Stimulated activated CD4-positive, alpha-beta T cell treated with anti-CD3 and anti-CD28 coated beads, Interleukin-4, amount 100 ng/mL, for 4 hours (primary cell): ENCODE measurements at regions not wholly inside any gene's neighbourhood (a gene's known extent, or its start where the extent isn't known, plus 50 kb on each side); places are given as distances from the start of the nearest gene placed in this dataset.
A peak's percentile ranks its signal among the peaks of the same experiment; 100 is the strongest.
"Not testable (repeated sequence)": the region's sequence is repeated elsewhere in the genome, so short reads cannot be mapped to it uniquely, and the experiment has no call there.

Source experiments
- DNase-seq, 2 experiments: peaks; one replicate each; pipeline ENCODE4 v3.0.0-alpha.2; 2020

DNA sequence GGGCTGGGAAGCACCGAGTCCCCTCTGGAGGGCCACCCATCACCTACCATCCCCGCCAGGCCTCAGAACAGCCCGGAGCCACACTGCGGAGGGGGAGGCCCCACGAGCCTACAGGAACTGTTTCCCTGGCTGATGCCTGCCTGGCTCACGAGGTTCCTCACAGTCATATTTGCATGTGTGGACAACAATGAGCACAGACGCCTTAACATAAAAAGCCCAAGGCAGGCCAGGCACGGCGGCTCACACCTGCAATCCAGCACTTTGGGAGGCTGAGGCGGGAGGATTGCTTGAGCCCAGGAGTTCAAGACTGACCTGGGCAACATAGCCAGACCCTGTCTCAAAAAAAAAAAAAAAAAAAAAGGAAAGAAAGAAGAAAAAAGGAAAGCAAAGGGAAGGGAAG is 125.9 kb downstream of the FAM53A start:
- no peak for DNase-seq

DNA sequence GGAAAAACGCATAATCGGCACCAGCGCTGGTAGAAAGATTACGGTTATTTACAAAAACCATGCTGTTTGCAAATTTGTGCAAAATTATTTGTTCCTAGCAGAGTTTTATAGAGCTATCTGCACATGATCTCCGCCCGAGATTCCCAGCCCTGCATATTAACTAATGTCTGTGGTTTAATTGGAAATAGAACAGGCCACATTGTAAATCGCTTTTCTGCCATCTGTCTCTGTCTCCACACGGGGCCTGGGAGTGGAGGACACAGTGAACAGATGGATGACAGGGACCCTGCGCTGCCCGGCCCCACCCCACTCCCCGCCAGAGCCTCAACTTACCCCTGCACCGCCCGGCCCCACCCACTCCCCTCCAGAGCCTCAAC is 126.9 kb downstream of the FAM53A start:
- no peak for DNase-seq

DNA sequence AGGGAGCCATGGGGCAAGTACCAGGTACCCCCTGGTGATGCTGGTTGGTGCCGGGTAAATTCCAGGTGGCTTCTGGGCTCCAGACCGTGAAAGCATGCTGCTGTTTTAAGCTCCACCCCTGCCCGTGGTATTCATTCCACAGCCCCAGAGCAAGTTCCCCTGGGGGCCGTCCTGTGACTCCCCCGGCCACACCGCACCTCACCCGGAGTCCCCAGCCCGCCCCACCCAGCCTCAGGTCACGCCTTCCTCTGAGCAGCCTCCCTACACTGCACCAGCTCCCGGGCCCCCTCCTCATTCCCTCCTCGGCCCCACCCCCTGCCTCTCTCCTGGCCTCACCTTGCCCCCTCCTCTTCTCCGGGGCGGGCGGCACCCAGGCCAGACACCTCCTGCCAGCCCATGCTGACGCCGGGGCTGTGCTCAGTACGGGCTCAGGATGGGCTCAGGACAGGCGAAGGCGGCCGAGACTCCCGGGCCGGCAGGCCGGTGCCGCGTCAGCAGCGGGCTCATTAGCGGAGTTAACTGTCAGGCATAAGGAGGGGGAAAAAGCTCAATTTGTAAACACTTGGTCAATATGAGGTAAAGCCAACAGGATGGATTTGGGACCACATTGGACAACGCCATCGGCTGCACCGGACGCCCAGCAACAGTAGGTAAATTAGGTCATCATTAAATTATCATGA is 127.4 kb downstream of the FAM53A start:
- DNase-seq = no peak

DNA sequence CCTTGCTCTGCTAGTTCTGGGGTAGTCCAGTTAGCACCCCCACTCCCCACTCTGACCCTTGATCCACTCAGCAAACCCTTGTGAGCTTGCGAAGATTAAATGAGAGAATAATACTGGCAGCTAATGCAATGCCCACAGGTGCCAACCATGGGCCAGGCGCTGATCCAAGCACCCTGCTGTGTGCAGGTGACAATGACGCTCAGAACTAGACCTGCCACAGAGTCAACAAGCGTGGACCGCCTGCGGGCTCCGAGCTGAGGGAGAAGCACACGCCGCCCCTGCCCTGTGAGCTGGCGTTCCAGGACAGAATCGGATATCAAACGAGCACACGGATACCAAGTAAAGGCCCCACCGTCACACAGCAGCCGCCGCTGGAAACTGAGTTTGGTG is 129.2 kb downstream of the FAM53A start:
- no peak for DNase-seq

DNA sequence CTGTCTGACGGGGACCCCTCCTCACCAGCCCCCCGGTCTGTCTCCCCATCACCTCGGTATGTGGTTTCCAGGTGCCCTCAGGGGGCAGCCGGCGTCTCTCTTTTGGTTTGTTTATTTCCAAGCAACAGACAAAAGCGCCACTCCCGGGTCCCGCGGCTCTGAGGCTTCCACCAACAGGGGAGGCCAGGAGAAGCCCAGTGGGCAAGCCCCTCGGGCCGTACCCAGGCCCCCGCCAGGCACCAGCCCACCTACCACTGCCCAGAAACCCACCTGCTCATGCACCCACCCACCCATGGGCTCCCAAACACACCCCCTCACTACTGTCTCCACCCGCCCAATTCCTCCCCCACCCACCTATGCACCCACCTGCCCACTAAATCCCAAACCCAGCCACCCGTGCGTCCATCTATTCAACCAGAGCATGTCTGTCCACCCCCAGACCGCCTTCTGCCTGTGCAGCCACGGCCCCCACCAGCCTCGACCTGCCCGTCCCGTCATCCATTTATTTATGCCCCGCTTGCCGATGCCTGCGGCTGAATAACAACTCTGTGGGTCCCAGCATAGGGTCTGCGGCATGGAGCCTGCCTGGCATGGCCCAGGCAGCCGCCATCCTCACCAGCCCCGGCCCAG is 129.8 kb downstream of the FAM53A start:
- DNase-seq = no peak

DNA sequence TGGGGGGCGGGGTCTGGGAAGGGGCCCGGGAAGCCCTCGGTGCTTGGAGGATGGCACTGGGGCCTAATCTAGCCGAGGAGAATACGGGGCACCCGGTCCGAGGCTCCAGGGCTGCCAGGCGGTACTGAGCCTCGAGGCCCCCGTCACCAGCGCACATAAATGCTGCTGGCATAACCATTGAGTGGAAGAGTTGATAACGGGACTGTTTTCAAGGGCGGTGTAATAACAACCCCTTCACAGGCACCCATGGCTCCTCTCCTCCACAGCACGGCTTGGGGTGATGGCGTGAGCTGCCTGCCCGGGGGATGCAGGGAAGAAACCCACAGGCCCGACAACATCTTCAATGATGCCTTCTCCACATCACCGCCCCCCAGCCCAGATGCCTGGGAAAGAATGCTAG is 130.7 kb downstream of the FAM53A start:
- DNase-seq = no peak

DNA sequence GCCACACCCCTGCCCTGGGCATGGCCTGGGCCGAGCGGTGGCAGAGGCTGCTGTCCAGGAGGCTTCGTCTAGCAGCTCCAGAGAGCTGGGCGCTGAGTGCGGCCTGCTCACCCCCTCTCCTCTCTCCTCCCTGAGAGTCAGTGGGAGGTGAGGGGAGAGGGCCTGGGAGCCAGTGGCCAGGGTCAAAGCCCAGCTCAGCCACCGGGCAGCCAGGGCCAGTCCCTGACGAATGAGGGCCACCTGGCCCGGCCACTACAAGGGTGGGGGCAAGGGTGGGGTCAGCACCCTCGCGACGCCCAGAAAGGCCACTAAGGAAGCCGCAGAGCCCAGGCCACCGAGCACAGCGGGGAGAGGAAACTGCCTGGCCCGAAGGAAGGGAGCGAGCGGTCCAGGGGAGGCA is 131.7 kb downstream of the FAM53A start:
- no peak for DNase-seq

DNA sequence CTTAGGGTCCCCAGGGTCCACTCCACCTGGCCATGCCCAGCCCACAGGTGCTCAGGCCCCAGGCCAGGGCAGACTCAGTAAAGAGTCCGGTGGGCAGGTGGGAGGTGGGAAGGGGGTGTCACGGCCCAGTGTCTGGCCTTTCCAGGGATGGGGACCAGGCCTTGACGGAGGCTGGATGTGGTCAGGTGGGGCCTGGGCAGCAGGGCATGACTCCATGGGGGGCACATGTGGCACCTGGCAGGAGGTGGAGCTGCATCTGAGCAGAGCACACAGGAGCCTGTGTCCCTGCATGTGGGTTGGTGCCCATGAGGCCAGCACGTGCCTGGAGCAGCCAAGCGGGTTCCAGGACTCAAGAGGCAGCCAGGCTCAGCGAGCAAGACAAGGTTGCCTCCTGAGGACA is 132.9 kb downstream of the FAM53A start:
- no peak for DNase-seq

DNA sequence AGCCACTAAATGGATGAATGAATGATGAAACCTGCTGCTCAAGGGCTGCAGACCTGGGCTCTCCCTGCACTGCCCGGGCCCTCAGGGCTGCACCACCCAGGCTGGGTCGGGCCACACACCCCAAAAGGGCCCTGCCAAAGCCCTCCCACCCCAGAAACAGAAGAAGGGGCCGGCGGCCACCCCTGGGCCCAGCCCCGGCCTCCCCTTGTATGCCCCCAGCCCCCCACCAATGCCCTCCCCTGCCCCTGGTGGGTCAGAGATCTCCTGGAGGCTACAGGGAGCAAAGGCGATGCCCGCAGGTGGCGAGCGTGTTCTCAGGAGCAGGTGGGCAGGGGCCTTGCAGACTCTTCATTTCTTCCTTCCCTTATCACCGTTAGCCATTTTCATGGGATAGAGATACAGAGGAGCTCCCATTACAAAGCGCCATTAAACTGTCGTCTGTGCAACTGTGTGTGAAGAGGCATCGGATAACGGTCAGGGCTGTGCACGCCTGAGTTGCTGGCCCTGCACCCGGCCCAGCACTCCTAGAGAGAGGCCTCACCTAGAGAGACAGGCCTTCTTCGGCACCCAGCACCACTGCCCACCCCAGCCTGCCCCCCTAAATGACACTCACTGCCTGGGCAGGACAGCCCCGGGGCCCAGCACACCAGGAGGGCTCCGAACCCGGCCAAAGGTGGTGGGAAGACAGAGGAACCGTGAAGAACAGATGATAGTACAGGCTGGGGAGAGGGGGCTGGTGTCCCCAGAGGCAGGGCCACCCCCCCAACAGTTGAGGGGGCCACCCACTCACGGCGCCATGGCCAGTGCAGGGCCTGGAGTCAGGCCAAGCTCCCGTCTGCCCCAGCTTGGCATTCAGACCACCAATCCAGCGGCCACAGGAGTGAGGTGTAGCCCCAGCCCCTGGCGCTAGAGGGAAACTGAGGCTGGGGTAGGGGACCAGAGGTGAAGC is 133.7 kb downstream of the FAM53A start:
- no peak for DNase-seq

DNA sequence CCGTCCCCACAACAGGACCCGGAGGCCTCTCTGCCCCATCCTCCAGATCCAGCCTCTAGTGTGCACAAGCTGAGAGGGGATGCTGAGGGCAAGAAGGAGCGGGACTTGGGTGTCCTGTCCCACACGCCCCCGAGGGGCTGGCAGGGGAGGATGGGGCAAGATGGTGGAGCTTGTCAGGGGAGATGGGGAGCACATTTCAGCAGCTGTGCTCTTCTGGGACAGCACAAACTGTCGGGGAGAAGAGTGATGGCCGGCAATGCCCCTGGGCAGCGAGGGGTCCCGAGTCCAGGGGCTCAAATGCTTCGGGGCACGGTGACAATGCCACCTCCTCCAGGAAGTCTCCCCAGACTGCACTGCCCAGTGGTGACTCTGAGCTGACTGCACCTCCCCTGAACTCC is 134.5 kb downstream of the FAM53A start:
- no peak for DNase-seq

DNA sequence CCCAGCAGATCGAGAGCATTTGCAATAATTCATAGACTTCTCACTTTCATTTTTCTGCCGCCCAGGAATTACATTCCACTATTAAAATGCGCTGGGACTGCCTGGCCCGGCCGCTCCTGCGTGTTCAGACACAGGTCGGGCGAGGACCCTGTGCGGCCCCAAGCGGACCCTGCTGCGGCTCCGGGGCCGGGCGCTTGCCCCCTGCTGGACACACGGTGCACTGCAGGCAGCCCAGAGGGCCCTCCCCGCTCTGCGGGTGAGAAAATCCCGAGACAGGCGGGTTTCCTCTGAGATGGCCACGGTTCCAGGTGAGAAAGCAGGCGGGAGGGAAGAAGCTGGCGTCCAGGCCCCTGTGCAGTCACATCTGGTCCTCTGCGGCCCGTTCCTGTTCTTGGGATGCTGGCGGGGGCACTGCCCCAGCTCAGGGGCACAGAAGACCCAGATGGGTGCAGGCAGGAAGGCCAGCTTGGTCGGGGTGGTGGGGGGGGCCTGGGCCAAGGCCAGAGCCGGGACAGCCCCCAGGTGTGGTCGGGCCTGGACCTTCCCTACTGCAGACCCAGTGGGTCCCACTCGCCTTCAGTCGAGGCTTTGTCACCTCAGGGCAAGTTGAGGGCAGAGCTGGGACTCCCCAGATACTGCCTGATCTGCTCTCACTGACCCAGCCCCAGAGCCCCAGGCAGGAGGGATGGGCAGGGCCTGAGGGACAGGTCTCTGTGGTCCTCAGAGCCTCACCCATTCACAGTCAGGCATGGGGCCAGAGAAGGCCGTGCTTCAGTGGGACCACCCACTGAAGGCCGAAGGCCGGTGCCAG is 135.1 kb downstream of the FAM53A start:
- peak; percentile 43 to 57 for DNase-seq

DNA sequence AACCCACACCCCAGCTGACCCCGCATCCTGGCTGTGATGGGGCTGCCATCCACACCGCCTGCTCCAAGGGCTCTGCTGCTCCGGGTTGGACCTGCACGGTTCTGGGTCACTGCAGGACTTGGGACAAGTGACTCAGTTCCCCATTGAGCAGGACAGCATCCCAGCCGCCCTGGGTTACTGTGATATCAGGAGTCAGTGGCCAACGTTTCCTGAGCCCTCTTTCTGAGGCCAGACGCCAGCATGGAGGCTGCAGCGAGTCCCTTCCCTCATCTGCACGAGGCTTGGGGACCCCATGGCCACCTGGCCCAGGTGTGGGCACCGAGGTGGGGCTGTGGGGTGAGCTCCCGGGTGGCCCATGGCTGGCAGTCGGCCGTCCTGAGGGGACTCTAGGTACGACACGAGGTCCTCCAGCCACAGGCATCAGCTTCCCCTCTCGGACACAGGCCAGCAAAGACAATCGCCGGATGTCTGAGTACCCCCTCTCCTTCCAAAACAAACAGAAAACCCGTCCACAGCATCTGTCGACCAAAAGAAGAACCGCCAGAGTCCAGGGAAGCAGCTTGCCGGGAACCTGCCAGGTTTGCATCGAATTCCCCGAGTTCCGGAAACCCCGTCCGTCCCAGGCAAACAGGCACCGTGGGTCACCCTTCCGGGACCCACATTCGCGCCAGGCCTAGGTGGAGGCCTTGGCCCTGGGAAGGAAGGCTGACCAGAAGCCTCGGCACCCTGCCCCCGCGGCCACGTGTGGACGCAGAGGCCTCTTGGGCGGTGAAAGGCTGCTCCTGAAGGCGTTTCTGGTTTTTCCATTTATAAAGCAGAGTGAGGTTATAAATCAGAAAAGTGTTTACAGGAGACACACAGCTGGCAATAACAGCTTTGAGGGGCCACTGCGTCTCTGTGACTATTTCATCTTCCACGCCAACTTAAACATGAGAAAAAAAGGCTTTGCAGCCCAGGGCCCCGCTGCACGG is 136.0 kb downstream of the FAM53A start:
- no peak for DNase-seq

DNA sequence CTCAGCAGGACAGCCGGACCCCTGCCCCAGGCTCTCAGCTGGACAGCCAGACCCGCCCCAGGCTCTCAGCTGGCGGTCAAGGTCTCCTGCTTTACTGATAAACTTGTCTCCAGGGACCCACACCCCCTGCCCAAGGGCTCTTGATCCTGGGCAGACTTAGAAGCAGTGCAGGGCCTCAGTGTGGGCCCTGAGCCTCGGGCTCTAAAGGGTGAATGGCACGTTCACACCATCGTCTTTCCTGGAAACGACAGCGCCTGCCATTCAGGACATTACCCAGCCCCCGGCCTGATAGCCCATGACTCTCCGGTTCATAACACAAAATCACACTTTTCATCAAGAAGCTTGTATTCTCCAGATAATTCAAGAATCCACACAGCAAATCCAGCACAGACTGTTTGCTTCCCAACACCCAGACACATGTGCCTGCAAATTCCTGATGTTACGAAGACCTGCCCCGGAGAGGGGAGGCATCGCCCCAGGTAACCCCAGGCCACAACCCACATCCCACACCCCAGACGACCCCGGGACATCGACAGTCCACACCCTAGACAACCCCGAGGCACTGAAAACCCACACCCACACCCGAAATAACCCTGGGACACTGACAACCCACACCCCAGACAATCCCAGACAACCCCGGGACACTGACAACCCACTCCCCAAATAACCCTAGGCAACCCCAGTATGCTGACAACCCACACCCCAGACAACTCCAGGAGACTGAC is 136.8 kb downstream of the FAM53A start:
- DNase-seq = no peak

DNA sequence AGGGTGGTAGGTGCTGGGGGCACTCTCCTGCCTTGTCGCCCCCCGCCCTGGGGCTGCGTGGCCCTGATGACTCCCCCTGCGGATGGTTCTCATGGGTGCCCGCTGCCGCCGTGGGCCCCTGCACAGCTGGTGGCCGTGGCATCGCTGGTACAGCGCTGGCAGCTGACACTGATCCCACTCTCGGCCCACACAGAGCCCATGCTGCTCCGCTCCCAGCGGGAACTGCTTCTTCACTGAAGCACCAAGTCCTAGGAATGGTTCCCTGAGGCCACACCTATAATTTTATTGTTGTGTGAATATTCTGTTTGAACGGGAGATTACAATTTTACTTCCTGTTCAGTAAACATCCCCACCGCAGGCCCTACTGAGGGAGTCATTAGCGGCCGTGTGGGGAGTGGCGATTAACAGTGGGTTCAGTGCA is 138.6 kb upstream of the NKX1-1 start:
- no peak for DNase-seq

DNA sequence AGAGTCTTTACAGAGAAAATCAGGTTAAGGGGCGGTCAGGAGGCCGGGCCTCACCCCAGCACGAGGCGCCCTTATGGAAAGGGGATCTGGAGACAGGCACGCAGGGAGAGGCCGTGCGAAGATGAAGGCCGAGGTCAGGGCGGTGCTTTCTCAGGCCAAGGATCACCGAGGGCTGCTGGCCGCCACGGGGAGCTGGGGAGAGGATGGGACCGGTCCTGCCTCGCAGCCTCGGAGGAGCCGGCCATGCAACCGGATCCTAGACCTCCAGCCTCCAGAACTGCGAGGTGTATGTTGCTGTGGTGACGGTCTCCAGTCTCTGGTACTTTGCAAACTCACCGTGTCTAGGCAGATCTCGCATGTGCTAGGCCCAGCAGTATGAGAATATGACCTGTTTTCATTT is 138.2 kb upstream of the NKX1-1 start:
- DNase-seq = not testable (repeated sequence)

DNA sequence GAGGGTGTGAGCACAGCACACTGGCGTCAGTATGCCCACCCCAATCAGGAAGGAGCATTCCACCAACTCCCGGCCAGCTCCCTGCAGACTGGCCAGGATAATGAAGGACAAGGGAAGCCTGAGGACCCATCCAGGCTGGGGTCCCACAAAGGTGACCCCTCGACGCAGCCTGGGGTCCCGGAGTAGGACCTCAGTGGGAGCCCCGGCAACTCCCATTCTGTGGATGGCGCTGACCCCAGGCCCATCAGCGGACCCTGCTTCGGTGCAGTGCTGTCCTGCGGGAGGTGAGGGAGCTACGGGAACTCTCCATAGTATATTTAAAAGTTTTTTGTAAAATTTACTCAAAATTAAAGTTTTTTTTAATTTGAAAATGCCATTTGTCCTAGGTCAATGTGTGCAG is 137.7 kb upstream of the NKX1-1 start:
- no peak for DNase-seq

DNA sequence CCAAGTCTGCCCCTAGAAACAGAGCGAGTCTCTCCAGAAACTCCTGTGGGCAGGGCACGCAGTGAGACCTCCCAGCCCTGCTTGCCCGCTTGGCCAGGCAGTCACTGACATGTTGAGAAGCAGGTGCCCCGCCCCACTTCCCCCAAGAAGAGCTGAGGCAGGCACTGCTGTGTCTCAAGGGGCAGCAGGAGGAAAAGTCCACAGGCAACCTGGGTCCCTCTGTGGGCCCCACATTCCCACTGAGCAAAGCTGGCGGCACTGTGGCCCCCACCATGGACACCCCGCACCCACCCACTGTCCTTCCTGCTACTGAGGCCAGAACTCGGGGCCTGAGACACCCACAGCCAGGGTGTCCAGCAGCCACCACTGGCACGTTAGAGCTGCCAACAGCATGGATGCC is 137.3 kb upstream of the NKX1-1 start:
- no peak for DNase-seq

DNA sequence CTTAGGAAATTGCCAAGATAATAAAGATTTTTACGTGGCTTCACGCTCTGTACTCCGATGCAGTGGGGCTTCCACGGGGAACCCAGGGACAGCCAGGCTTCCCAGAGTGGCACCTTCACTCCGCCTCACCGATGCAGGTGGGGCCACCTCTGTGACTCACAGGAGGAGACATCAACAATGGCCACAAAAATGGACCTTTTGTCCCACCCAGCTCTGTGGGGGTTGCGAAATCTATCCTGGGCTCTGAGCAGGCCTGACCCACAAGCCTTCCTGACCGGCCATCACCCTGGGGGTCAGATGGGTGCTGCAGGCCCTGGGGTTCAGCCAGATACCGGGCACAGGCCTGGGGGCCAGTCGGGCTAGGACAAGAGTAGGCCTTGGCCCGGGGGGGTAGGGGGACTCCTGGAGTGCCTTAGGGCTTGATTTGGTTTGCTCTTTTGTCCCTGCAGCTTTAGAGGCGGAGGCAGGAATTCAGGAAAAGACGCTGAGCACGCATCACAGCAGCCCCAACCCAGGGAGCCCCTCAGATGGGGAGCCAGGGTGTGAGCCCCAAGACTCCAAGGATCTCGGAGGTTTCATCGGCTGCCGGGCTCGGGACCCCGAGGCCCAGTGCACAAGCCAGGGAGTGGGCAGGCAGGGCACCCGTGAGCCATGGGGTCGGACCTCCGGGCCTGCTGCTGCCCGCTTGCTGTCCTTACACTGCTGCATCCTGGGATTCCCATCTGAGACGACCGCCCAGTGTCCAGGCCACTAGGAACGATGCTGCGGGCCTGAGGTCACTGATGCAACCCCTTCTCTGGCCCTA is 136.5 kb upstream of the NKX1-1 start:
- no peak for DNase-seq

DNA sequence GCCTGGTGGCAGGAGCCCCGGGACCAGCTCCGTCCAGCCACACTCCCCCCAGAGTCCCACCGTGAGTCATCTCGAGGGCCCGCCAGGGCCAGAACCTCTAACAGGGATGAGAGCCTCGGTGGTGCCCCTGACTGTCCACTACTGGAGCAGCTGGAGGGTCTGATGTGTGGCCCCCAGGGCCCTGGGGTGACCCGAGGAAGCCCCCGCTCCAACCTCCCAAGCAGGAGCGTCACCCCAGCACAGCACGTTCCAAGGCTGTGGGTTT is 135.9 kb upstream of the NKX1-1 start:
- DNase-seq = no peak

DNA sequence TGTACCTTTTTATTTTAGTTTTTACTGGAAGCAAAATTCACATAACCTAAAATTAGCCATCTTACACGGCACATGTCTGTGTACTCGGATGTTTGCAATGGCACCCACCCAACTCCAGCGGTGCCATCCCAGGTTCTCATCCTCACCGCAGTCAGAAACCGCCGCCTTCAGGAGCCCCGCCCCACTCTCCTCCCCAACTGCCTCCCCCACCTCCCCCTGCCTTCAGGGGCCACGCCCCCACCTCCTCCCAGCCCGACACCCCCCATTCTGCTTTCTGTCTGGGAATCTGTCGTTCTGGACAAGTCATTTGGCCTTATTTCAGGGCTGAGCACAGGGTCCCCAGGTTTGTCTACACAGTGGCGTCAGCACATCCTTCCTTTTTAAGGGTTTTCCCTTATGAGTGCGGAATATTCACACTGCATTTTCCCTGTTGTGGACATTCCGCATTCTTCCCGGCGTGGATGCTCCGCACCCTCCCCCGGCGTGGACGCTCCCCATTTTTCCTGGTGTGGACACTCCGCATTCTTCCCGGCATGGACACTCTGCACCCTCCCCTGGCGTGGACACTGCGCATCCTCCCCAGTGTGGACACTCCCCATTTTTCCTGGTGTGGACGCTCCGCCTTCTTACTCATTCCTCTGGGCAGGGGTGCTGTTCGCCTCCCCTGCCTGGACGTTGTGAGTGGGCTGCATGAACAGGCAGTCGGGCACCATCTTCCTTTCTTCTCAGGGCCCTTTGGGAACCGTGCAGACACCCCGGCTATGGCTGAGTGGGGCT is 135.4 kb upstream of the NKX1-1 start:
- no peak for DNase-seq
